NCI-H748 treated with DMSO at 0.1 percent for 48 hours (cell line): ENCODE measurements at regions not wholly inside any gene's neighbourhood (a gene's known extent, or its start where the extent isn't known, plus 50 kb on each side); places are given as distances from the start of the nearest gene placed in this dataset.

ENCODE experiments used
- DNase-seq: peaks from one replicate; lab custom pipeline; 2025; lab: John Stamatoyannopoulos, UW

DNA sequence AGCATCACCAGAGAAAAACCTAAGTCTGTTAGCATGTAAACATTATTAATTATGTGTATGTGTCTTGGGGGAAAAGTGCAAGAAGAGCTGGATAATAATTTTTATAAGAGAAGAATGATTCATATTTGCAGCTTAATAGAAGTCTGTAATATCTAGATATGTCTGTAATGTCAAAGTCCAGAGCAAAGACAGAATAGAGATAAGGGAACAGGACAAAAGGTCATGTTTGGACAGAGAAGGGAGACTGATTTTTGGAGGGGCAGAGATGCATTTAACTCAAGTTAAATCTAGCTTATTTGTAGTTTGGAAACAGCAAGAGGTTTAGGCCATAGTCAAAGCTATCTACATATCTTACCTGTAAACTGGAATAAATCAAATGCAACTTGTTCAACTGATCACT, 61.2 kb downstream of the MAGED1 start:
- no peak for DNase-seq

GRCh38 chrX:51955200-51955599, 61.8 kb downstream of the MAGED1 start:
- peak; percentile 13 for DNase-seq

DNA sequence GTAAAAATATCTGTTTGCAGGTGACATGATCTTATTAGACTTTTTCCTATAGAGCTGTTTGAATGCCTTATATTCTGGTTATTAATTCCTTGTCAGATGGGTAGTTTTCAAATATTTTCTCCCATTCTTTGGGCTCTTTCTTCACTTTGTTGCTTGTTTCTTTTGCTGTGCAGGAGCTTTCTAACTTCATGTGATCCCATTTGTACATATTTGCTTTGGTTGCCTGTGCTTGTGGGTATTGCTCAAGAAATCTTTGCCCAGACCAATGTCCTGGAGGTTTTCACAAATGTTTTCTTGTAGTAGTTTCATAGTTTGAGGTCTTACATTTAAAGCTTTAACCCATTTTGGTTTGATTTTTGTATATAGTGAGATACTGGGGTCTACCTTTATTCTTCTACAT, 63.0 kb downstream of the MAGED1 start:
- no peak for DNase-seq

GRCh38 chrX:51975360-51975759, 81.9 kb downstream of the MAGED1 start:
- no peak for DNase-seq

- no peak for DNase-seq
Measured at GRCh38 chrX:51975811-51976210, 82.4 kb downstream of the MAGED1 start.

- DNase-seq = no peak
Measured at GRCh38 chrX:51976503-51976902, 83.1 kb downstream of the MAGED1 start.
